Thoracic aorta (tissue), 2 donors: ENCODE measurements at regions not wholly inside any gene's neighbourhood (a gene's known extent, or its start where the extent isn't known, plus 50 kb on each side); places are given as distances from the start of the nearest gene placed in this dataset.
"Not testable (repeated sequence)": the region's sequence is repeated elsewhere in the genome, so short reads cannot be mapped to it uniquely, and the experiment has no call there.

Experiments used
- ATAC-seq: fragments of 150-250 bp; one replicate; pipeline ENCODE4 v1.8.0; 2017; ENCODE audit warnings: low read depth; ENCODE audit not compliant: insufficient number of reproducible peaks, low FRiP score
- DNase-seq: peaks from one replicate; pipeline ENCODE4 v3.0.0-alpha.2; 2020; ENCODE audit warnings: low spot score
- H3K27ac ChIP-seq, 2 donors: fragments of 200-600 bp; sonication (generic); 1 replicate in 1 of 2; 2 replicates in 1 of 2; pipeline ENCODE4 v1.5.1; 2016; ENCODE audit warnings: mild to moderate bottlenecking in 2 of 2, moderate library complexity in 2 of 2
- H3K27me3 ChIP-seq: fragments of 200-600 bp; sonication (generic); replicated peaks from 2 replicates; pipeline ENCODE4 v1.6.0; 2016; ENCODE audit warnings: mild to moderate bottlenecking; ENCODE audit not compliant: insufficient read depth
- H3K36me3 ChIP-seq: fragments of 200-600 bp; sonication (generic); one replicate; pipeline ENCODE4 v1.5.1; 2016
- H3K4me1 ChIP-seq, 2 donors: fragments of 200-600 bp; sonication (generic); 1 replicate in 1 of 2; 2 replicates in 1 of 2; pipeline versions ENCODE4 v1.5.1 to v1.6.0; 2016; ENCODE audit warnings: low read depth in 2 of 2, mild to moderate bottlenecking in 1 of 2; ENCODE audit not compliant: control insufficient read depth in 1 of 2
- H3K4me3 ChIP-seq: fragments of 200-600 bp; sonication (generic); 2 replicates; pipeline ENCODE4 v1.5.1; 2016; ENCODE audit warnings: mild to moderate bottlenecking
- H3K9me3 ChIP-seq: fragments of 200-600 bp; sonication (generic); 2 replicates; pipeline ENCODE4 v1.5.1; 2016
- CTCF ChIP-seq: fragments of 200-600 bp; sonication (generic); IDR thresholded peaks from one replicate; pipeline ENCODE4 v1.5.1; 2019; ENCODE audit warnings: antibody characterized with exemption

GRCh38 chr2:220370764-220371163, 743.3 kb downstream of the SLC4A3 start:
- Histone ChIP-seq H3K27ac (no peak overlapping the region), H3K27me3 (no peaks in the 10 kb centered on the region), H3K36me3 (no peaks in the 10 kb centered on the region), H3K4me3 (no peak overlapping the region), H3K4me1 (no peaks in the 10 kb centered on the region), H3K9me3 (no peaks in the 10 kb centered on the region)
- no peak for TF ChIP-seq CTCF
- ATAC-seq (no peak), DNase-seq (no peak)

DNA sequence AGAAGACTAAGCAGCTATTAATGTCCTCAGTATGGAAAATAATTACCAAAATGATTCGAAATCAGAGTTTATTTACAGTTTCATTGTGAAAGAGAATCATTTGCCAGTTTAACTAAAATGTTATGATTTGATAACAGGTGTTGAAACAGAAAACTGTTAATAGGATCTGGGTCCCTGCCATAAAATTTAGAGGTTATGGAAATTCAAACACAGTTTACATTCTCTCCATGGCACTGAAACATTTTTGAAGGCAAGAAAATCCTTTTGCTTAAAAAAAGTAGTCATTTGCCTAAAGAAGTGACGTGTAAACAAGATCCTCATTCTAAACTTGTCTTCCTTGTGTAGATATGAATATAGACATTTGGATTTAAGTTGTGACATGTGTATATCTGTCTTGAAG, 743.8 kb downstream of the SLC4A3 start:
- no peaks in the 10 kb centered on the region for H3K4me1 ChIP-seq
- no peaks in the 10 kb centered on the region for H3K27me3 ChIP-seq
- no peak for ATAC-seq
- no peak overlapping the region for H3K27ac ChIP-seq
- no peak for TF ChIP-seq CTCF
- H3K36me3 ChIP-seq: no peaks in the 10 kb centered on the region
- no peak overlapping the region for H3K4me3 ChIP-seq
- H3K9me3 ChIP-seq: no peaks in the 10 kb centered on the region
- no peak for DNase-seq

GRCh38 chr2:220373878-220374277, 746.4 kb downstream of the SLC4A3 start:
- H3K27me3 ChIP-seq: no peaks in the 10 kb centered on the region
- no peak for DNase-seq
- H3K9me3 ChIP-seq: no peaks in the 10 kb centered on the region
- no peaks in the 10 kb centered on the region for H3K36me3 ChIP-seq
- H3K27ac ChIP-seq: no peak overlapping the region
- no peak for ATAC-seq
- no peak for TF ChIP-seq CTCF
- H3K4me1 ChIP-seq: no peaks in the 10 kb centered on the region
- no peak overlapping the region for H3K4me3 ChIP-seq

DNA sequence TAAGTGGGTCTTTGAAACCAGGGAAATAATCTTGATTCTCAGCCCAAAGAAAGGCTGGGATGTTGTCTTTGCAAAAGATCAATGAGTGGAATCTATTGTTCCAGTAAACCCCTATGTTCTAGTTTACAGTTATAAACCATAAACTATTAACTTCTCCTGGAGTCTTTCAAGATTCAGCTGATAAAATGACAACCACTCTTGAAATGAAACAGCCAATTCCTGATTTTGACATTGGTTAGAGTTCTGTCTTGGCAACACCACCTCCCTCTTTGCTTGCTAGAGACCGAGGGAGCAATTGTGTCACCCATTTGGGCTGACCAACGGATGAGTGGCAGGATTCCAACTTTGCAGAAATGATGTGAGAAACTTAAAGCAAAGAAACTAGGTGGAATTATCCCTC, 746.9 kb downstream of the SLC4A3 start:
- H3K4me1 ChIP-seq: no peaks in the 10 kb centered on the region
- H3K9me3 ChIP-seq: no peaks in the 10 kb centered on the region
- no peak for ATAC-seq
- no peak for DNase-seq
- no peak overlapping the region for H3K27ac ChIP-seq
- no peak overlapping the region for H3K4me3 ChIP-seq
- no peaks in the 10 kb centered on the region for H3K36me3 ChIP-seq
- TF ChIP-seq CTCF: no peak
- H3K27me3 ChIP-seq: no peaks in the 10 kb centered on the region

DNA sequence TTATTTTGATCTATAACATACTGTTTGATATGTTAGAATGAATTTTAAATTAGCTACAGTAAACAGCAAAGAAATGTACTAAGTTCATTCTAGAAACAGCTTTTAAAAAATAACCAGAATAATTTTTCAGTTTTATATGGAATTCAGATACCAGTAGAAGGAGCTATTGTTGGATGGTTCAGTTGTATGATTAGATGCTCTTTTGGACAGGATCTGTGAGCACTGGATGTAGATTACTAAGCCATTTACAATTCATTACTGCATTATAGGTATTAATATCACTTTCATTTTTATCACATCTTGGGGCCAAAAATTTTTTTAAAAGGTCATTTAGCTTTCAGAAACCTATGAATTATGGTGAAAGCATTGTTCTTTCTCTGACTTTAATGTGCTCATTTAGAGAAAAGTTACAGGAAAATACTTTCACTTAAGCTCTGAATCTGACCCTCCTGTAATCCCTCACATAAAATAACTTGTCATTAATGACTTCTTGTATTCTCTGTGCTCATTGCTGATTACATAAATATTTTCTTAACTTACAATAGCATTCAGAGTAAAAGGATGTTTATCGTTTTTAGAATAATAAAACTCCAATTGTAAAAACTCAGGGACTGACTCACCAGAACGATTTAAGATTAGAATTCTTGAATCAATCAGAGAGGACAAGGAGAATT, 750.2 kb downstream of the SLC4A3 start:
- Histone ChIP-seq H3K27me3 (no peaks in the 10 kb centered on the region), H3K9me3 (no peaks in the 10 kb centered on the region), H3K4me1 (no peaks in the 10 kb centered on the region), H3K4me3 (no peak overlapping the region), H3K27ac (no peak overlapping the region), H3K36me3 (no peaks in the 10 kb centered on the region)
- ATAC-seq (no peak), DNase-seq (no peak)
- no peak for TF ChIP-seq CTCF

- not testable (repeated sequence) for H3K4me3 ChIP-seq, H3K9me3 ChIP-seq
These were observed 760.3 kb downstream of the SLC4A3 start for GRCh38 chr2:220387758-220388157.

More at GRCh38 chr2:220387758-220388157, 760.3 kb downstream of the SLC4A3 start:
- H3K4me1 ChIP-seq, H3K27ac ChIP-seq, ATAC-seq, H3K36me3 ChIP-seq, H3K27me3 ChIP-seq, DNase-seq: not testable (repeated sequence)
